ENCODE measurements at regions not wholly inside any gene's neighbourhood (a gene's known extent, or its start where the extent isn't known, plus 50 kb on each side); places are given as distances from the start of the nearest gene placed in this dataset.
A peak's percentile ranks its signal among the peaks of the same experiment; 100 is the strongest.

DNA sequence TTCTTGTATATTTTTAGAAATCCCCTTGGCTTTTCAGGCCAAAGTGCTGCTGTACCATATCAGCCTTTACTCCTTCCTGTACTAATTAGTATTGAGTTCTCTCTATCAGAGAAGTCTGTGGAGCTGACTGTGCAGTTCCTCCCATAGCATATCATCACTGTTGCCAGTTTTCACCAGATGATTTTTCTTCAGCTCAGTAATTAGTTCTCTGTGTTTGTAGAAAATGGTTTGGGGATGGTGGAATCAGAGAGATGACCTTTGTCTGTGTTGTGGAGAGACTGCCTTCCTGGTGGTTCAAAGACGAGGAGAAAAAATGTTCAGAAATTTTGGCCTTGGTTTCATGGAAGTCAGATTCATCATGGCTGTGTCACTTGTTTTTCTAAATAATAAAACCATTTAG is 227.5 kb upstream of the ACTBL2 start:
- no peak for DNase-seq

GRCh38 chr5:57705769-57706168 is 223.2 kb upstream of the ACTBL2 start:
- DNase-seq, result no peak

DNA sequence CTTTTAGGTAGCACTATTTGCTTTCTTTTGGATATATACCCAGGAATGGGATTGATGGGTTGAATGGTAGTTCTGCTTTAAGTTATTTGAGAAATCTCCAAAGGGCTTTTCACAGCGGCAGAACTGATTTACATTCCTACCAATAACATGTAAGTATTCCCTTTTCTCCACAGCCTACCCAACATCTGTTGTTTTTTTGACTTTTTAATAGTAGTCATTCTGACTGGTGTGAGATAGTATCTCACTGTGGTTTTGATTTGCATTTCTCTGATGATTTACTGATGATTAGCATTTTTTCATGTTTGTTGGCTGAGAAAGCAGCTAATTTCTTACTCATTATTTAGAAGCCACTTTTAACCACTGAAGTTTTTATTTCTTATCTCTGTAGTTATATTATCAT is 221.1 kb upstream of the ACTBL2 start:
- DNase-seq, result no peak

GRCh38 chr5:57700484-57700883 is 217.9 kb upstream of the ACTBL2 start:
- DNase-seq, result no peak

- no peak for DNase-seq
Measured at GRCh38 chr5:57700072-57700471, 217.5 kb upstream of the ACTBL2 start.

DNA sequence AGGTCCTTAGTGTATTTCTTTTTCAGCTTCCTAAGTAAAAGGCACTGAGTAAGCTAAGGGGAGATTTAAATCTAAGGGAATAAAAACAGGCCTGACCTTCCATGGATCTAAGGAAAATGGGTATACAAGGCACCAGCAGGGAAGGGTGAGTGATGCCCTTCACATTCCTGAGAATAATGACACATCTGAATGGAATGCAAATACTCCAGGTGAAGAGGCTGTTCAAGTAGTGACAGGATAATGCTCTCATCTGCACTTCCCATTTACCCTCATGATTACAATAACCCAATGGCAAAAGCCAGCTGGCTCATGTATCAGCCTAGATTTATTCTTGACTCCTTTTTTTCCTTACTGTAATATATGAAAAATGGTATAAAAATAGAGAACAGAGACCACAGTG is 216.2 kb upstream of the ACTBL2 start:
- DNase-seq, result no peak

GRCh38 chr5:57698086-57698485 is 215.5 kb upstream of the ACTBL2 start:
- no peak for DNase-seq

DNA sequence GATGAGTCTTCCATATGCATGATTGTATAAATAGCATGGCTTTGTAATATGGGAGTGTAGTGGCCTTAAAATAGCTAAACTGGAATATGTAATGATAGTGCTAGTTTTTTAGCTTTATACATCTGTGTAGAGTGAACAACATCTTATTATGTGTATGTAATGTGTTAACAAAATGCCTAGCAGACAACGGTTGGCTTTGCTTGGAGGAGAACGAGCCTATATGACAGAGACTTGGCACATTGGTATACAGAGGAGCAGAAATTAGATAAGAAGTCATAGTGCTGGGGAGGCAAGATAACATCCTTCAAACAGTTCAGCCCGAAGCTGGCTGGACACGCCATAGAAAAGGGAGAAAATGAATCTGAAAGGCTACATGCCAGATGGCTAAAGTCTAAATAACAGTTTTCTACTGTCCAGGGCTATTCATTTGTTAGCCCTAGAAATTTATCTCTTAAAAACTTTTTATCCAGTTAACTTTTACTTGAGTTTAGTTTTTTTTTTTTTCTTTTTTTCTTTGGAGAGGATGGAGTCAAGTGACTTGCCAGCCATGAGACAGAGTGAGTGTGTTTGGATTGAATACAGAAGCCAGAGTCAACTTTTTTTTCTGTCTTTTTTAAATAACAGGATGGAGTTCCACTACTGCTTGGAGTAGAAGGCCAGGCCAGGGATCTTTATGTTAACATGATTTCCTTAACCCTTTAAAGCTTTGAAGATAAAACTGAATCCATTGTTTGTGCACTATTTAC is 214.4 kb upstream of the ACTBL2 start:
- no peak for DNase-seq

- DNase-seq, result no peak
Measured at GRCh38 chr5:57696389-57696769, 213.8 kb upstream of the ACTBL2 start.

- no peak for DNase-seq
Measured at GRCh38 chr5:57695706-57696388, 213.2 kb upstream of the ACTBL2 start.

DNA sequence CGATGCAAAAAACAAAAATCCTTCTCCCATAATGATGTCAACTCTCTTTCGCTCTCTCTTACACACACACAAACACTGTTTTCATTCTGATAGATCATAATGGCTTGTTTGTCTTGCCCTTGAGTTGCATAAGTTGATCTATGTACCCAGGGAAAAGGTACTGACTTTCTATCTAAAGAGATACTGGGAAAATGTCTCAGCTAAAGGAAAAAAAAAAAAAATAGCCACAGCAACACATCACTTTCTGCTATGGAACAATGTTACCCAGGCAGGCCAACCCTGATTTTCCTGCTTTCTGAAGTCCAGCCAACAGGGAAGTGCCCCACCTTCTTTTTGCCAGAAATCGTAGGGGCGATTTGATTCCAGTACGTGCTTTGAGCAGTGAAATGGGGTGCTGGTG is 212.6 kb upstream of the ACTBL2 start:
- DNase-seq, result no peak

DNA sequence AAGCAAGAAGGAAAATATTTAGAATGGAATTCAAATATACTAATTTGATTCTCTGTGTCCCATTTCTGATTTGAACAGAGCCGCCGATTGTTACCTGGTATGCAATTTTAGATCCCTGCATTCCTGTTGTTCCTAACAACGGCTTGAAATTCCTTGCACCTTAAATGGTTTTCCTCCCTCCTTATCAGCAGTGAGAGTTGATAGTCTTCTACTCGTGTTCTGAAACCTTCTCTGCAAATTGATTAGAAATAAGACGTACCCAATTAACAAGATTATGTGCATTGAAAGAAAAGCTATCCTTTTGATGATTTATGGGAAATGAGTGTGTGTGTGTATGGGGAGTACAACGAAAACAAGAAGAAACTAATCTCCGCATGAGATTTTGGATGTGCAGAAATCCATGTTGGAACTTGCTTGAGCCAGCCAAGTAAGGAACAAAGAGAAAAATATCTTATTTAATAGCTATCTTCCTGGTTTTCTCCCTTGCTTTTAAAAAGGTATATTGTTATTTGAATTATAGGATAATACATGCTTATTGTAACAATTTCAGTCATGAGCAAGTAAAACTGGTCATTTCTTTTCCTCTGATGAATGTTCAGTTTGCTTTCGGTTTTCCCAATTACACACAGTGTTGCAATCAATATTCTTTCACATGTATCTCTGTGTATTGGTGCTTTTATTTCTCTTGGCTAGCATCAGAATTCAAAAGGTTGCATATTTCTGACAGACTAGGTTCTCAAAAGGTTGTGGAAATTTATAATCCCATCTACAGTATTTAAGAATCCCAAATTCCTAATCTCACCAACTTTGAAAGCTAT is 211.1 kb upstream of the ACTBL2 start:
- DNase-seq, result no peak

DNA sequence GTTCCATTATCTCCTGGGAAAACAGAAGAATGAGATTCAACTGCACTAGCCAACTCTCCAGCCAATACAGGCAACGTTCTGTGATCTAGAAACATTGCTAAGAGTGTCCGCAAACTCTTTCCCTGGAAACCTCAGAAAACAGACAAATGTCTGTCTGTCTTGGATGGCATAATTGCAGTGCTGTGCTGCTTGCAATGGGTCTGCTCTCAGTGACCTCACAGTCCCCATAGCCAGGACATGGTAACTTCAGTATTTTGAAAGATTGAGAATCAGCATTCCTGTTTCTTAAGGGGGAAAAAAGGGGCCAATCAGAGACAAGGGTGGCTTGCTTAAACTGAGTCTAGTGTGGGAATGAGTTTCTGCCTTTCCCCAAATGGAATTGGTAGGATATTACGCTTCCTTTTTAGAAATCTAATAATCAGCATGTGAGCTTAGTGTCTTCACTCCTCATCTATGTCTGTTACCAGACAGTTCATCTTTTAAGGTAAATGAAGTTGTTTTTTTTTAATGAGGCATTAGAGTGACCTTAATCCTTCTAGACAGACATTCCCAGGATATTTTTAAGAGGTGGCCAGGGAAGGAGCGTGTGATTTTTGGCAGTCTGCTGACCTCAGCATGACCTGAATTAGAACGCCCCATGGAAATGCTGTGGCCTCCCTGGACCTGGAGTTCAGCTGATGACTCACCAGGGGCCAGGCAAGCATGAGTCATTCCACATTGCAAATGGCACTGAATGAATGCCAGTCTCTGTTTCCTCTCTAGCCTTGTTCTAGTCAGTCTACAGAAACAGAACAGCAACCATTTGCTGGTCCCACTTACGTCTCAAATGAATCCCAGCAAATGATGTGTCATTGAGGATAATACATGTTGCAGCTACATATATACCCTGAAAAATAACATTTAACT is 210.2 kb upstream of the ACTBL2 start:
- no peak for DNase-seq

GRCh38 chr5:57690724-57691123 is 208.1 kb upstream of the ACTBL2 start:
- DNase-seq, result no peak

GRCh38 chr5:57687596-57687995 is 205.0 kb upstream of the ACTBL2 start:
- DNase-seq, result no peak

GRCh38 chr5:57685516-57686255 is 203.1 kb upstream of the ACTBL2 start:
- peak; percentile 63 for DNase-seq

DNA sequence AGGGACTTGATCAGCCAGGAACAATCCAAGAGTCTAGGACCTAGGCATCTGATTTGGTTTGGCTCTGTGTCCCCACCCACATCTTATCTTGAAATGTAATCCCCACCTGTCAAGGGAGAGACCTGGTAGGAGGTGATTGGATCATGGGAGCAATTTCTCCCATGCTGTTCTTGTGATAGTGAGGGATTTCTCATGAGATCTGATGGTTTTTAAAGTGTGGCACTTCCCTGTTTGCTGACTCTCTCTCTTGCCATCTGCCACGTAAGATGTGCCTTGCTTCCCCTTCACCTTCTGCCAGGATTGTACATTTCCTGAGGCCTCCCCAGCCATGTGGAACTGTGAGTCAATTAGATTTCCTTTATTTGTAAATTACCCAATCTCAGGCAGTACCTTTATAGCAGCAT is 201.7 kb upstream of the ACTBL2 start:
- DNase-seq, result no peak

DNA sequence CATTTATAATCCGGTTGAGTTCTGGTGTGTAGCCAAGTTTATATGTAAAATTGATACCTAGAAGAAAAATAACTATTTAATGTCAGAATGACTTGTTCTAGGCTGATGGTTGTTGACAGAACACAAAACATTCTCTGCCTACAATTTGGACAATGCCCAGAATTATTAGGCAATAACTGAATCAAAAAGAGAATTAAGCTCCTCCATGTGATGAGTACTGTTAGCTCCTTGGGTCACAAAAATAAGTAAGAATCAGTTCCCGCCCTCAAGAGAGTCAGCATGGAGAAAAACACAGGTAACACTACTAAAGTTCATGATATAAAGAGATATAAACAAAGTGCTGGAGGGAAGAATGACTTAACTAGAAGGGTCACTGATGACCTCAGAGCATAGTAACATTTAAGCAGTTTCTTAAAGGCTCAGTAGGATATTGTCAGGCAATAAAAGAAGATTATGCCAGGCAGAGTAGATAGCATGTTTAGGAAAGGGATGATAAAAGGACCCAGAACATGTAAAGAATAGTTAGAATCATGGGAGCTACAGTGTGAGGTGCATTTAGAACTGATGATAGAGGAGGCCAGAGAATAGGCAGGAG is 200.5 kb upstream of the ACTBL2 start:
- no peak for DNase-seq

DNA sequence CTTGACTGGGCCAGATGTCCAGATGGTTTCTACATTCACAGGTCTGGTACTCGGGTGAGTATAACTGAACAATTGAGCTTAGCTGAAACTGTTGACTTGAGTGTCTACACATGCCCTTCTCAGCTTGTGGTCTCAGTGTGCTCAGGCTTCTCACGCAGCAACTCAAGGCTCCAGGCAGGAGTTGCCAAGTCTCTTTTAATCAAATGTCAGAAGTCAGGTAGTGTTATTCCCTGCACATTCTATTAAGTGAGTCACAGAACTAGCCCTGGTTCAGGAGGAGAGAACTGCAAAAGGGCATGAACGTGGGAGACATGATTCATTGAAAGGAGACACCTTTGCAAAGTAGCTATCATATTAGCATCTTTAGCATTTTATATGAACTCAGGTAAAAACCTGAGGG is 199.3 kb upstream of the ACTBL2 start:
- DNase-seq, result no peak

DNA sequence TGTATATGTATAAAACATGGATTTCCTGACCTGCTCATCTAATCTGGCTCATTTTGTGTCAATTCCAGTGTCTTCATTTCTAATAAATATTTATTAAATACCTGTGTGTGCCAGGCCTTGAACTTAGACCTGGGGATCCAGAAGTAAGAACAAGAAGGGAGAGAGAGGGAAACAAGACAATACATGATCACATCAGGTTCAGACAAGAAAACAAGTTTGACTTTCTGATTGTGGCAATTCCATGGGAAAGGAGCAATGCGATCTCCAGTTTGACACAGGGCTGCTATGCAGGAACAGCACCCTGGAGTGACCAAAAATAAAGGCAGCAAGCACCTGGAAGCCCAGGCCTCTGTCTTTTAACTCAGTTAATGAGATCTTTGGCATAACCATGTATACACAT is 198.1 kb upstream of the ACTBL2 start:
- no peak for DNase-seq

DNA sequence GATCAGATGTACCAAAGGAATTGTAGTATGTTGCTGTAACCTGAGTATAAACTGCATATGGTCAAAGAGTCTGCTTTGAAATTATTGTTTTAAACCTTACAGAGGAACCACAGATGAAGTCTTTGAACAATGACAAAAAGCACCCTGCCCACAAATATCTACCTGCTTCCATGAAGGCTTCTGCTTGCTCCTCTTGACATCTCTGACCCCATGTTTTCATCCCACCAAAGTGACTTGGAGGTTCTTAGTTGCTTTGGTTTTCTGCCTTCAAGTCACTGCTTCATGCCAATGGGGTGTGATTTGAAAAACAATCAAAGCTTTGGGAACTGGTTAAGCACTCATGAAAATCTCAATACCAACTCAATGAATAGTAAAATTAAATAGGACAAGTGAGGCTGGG is 194.6 kb upstream of the ACTBL2 start:
- DNase-seq, result no peak
